GM21390 (cell line): ENCODE measurements at regions not wholly inside any gene's neighbourhood (a gene's known extent, or its start where the extent isn't known, plus 50 kb on each side); places are given as distances from the start of the nearest gene placed in this dataset.
"Not testable (repeated sequence)": the region's sequence is repeated elsewhere in the genome, so short reads cannot be mapped to it uniquely, and the experiment has no call there.

Source experiments
- ATAC-seq: cut with Tn5 transposase; IDR thresholded peaks from one replicate; pipeline ENCODE4 v1.9.1; 2021; ENCODE audit not compliant: unreplicated experiment

DNA sequence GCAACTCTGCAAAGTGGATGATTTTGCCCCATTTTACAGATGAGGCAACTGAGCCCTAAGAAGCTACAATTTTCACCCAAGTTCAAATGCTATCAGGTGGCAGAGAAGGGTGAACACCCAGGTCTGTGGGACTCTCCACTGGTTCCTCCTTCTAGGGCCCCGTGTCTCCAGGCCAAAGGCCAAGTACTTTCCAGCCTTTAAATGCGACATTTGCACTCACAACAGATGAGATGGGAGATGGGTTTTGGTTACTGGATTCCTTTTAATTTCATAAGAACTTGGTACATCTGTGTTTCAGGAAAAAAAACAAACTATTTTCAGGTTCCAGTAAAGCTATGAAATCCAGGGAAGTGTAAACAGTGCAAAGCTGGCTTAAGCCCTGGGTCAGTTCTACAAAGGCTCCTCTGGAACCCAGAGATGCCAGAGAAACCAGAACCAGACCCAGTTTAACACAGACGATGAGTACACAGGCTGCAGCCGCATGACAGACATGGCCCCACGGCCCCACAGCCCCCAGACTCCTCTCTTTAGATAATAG is 361.7 kb downstream of the ANAPC1 start:
- no peak for ATAC-seq

DNA sequence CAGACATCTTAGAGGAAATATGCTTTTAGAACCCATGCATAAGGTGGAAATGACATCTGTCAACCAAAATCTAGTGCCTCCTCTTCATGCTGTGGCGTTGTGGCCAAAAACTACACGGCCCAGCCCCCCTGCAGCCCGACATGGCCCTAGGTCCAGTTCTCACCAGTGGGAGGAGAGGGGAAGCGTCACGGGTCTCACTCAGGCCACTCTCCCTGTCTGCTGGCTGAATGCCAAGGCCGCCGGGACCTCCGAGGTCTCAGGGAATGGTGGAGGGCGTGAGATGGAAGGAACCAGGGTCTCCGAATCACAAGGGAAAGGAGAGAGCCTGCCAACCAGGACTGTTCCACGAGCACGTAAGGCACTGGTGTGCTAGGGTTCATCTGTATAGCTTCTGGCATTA is 361.0 kb downstream of the ANAPC1 start:
- ATAC-seq = no peak

DNA sequence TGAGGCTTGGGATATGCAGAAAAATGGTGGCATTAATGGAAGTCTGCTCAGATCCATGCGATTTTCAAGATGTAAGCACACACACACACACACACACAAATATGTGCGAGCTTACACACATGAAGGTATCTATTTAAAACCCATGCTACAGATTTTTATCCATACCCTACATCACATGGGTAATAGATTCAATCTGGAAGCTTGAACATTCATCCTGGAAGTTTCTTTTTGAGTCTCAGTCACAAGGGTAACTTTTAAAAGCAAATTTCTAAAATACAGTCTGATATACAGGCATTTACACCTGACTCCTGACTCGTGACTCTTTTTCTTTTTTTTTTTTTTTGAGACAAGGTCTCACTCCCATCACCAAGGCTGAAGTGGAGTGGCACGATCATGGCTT is 359.0 kb downstream of the ANAPC1 start:
- ATAC-seq = not testable (repeated sequence)

DNA sequence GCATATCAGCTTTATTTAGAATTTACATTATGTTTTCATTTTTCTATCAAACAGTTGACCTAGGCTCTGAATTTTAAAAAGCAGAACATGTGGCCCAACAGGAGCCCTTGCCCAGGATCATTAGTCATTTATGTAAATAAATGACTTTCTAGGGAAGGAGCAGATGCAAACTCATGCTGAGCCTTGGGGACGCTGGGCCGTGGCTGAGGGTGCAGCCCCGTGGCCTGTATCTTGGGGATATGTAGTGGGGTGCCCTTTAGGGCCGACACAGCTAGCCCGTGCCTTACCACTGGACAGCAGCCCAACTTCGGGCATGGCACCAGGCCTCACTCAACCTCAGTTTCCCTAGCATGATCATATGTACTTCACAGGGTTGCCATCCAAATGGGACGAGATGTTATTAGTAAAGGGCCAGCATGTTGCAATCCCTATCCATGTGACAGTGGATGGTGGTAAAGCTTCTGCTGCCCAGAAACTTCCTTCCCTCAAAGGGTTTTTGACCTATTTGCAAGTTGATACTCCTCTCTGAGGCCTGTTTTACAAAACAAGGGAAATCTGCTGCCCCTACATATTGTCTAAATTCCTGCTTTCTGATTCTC is 357.9 kb downstream of the ANAPC1 start:
- not testable (repeated sequence) for ATAC-seq

DNA sequence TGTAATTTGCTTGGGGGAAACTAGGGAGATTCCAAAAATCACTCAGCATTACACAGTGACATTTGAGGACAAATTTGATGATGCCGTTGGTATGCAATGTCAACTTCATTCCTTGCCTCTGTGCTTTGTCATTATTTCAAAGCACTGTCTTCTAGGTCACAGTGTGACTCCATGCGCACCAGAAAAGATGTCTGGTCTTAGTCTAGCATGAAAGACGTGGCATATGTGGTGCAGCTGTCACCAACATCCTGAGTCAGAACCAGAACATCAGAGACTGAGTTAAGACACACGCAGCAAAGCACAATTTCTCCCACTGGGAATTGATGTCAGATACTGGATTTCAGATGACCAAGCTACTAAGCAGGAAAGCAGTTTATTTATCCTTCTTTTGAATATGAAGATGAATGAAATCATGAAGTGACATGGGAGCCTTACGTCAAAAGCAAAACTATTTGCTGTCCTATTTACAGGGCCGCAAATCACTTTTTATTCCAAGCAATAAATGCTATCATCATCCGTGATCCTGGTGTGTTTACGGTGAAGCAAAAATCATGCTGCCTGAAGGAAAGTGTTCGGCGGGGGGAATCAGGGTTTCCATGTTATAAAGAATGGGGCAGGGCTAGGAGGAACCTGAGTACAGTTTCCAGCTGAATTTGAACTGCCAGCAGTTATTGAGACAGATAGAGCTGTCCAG is 356.1 kb downstream of the ANAPC1 start:
- ATAC-seq = not testable (repeated sequence)

DNA sequence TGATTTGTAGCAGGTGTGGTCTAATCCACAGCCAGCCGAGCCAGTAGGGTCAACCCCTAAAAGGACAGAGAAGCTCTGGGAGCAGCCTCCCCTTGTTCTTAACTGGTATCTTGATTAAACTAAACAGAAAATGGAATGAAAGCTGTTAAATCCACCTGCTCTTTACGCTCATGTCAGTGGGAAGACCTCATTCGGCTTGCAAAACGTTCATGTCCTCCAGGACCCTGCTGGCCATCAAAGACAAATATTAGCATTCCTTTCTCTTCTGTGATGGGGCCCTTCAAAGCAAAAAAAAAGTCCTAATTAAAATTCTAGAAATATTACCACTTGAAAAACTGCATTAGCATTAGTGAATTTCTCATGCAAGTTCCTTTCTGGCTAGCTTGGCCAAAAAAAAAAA is 355.0 kb downstream of the ANAPC1 start:
- ATAC-seq = not testable (repeated sequence)

DNA sequence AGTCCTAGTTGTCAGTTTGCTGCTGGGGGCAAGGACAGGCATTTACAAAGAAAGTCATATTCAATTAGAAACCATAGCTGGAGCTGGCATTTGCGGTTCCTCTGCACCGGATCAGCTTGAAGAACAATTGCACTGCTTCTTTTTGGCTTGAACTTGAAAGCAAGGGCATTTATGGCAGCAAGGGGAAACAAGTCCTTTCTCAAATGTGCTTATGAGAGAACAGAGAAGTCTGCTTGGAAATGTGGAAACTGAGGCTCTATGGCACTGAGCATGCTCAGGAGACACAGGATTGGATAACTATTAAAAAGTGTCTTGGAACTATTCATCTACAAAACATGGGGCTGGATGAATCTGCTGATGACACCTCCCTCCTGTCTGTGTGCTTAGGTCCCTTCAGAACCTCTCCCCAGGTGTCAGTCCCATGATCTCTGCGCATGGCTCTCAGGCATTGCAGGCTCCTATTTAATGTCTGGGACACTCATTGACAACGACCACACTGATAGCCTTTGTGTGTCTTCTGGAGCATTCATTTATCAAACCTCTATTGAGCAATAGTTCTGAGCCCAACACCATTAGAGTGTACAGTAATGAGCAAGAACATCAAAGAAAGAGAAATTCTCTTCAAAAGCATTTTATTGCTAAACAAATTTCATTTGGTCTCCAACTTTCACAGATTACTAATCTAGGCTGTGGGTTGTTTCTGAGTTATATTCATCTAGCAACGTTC is 353.6 kb downstream of the ANAPC1 start:
- ATAC-seq = not testable (repeated sequence)

DNA sequence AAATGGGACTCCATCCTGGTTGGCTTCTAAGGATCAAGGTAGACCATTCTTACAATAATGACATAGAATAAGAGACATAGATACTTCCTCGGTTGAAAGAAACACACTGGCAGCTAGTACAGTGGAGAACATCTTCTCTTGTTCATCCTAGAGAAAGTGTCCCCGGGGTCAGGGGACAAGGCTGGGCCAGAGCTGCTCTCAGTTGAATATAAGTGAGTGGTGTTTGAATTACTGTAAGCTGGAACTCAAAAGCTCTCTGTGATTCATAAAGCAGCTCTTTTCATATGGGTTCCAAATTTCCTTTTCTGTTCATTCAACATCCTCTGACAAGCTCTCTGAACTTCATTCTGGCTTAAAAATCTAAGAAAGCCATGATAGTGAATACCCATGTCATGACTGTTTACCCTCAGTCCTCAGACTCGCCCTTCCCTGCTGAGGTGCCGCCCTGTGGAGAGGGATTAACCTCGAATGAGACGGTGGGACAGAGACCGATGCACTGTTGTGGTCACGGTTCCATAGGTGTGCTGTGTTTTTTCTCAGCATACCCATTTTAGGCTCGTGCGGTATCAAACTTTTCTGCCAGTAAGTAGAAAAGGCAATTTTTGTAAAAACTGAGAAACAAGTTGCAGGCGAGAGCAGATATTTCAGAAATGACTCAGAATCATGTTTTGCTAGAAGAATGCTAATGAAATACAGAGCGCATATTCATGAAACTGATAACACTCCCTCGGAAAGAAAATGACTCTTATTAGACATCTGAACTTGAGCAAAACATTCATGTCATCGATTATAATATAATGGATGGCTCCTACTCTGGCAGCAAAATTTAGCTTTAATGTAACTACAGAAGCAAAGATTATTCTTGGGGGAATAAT is 351.1 kb downstream of the ANAPC1 start:
- ATAC-seq = not testable (repeated sequence)

DNA sequence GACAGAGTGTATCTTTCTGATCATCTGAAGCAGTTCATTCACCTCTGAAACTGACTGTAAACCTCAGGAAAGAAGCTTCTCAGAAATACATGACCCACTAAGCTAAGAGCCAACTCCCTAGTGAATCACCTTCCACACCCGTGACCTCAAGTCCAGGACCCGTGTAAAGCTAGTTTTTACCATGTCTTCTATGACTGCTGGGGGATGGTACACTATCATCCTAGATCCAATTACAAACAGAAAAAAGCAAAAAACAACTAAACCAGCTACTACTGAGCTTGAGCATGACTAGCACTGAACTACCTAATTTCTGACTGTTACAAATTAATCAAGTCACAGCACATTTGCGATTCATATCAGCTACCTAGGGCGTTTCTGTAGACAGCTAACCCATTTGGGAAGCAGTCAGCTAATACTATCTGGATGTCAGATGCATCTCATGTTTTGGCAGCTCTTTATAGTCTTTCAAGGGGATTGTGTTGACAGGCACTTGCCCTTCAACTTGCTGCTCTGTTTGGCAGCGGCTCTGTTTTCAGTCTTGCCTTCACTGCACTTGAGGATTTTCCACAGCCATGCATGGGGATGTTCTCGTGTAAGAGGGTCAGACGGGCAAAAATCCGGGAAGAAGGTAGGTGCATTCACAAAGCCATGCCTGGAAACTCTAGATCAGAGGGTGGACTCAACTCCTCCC is 350.3 kb downstream of the ANAPC1 start:
- ATAC-seq = not testable (repeated sequence)

DNA sequence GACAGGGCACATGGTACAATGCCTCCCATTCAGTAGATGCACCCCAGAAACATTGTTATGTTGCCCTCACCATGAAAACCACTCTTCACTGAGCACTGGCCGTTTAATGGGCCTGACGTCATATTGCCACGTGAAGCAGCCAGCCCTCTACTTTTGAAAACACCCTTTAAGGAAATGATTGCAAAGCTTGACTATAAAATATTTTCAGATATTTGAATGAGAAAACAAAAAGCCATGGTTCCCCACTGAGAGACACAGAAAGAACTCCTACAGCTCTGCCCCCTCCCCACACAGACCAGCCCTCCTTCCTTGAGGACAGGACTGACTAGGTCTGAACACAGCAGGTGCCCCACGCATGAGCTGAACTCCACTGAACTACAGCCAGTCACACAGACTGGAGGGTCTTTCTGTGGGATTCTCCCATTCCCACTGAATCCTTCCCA is 349.1 kb downstream of the ANAPC1 start:
- ATAC-seq = no peak

DNA sequence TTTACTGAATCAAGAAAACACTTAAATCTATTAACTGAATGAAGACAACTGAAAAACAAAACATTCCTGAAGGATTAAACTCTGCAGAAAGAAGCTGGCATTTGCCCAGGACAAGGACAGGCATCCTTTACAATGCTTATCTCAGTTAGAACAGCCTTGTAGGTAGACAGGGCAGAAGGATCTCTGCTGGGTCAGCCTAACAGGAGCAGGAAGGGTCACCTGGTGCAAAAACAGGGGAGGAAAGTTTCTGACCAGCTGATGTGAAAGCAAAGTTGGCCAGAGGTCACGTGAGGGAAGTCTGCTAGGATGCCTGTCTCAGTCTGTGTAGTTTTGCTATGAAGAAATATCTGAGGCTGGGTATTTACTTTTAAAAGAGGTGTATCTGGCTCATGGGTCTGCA is 348.6 kb downstream of the ANAPC1 start:
- no peak for ATAC-seq

DNA sequence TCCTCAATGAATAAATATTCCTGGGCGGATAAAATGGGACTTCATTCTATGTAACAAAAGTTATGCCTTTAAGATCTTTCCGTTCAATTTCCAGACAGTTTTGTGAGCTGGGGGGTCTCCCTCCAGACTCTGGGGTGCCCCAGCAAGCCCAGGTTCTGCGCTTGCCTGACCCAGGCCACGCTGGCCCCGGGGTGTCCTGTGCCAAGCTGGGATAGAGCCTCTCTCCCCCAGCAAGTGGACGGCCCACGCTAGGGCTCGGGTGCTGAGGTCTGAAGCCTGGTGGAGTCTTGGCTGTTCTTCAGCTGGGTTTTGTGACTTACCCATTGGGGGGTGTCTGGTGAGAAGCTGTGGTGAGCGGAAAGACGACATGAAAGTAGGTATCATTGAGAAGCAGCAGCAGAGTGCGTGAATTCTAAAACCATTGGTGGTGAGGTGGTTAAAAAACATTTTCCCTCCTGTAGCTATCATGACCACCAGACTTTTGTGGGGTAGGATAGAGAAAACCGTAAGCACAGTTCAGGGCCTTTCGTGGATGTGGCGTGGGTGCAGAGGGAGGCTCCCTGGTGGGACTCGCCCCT is 346.8 kb downstream of the ANAPC1 start:
- no peak for ATAC-seq

DNA sequence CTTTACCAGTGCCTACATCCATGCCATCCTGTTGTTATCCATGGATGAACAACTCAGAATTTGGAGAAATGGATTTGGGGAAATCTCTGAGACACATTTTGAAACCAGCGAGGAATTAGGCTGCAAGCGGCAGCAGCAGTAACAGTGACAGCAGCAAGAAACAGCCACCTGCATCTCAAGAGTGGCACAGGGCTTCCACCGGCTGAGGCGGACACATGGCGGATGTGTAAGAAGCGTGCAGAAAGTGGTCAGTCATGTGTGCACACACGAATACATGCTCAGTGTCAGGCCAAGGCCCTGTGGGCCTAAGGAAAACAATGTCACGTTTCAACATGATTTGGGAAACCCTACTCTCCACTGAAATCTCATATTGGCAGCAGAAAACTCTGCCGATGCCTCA is 344.0 kb downstream of the ANAPC1 start:
- ATAC-seq = not testable (repeated sequence)

DNA sequence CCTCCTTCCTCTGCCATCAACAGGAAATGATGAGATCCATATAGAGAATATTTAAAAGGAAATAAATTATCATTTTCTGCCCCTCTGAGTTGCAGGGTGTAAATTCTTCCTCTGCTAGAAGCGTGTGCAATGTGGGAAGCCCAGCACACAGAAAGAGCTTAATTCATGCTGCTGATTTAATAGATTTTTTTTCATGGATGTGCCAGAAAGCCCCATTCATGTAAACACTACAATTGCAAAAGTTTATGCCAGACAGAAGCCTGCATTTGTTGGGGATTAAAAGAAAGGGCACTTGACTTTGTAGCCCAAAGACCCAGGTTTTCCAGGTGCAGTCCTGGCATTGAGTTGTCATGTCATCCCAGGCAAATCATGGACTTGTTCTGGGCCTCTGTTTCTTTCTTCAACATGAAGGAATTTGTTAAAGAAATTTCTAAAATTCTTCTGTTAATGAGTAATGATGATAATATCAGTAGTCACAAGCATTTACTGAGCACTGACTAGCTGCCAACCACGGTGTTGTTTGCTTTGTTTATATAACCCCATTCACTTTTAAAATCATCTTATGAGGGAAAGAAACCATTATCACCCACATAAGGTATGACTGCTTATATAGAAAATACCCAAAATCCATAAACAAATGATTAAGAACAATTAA is 341.7 kb downstream of the ANAPC1 start:
- not testable (repeated sequence) for ATAC-seq

DNA sequence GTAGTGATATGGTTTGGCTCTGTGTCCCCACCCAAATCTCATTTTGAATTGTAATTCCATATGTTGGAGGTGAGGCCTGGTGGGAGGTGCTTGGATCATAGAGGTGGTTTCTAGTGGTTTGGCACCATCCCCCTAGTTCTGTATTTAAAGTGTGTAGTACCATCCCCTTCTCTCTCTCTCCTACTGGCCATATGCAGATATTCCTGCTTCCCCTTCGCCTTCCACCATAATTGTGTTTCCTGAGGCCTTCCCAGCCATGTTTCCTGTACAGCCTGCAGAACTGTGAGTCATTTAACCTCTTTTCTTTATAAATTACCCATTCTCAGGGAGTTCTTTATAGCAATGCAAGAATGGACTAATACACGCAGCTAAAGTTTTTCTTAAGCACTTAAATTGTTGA is 340.0 kb downstream of the ANAPC1 start:
- ATAC-seq = not testable (repeated sequence)

DNA sequence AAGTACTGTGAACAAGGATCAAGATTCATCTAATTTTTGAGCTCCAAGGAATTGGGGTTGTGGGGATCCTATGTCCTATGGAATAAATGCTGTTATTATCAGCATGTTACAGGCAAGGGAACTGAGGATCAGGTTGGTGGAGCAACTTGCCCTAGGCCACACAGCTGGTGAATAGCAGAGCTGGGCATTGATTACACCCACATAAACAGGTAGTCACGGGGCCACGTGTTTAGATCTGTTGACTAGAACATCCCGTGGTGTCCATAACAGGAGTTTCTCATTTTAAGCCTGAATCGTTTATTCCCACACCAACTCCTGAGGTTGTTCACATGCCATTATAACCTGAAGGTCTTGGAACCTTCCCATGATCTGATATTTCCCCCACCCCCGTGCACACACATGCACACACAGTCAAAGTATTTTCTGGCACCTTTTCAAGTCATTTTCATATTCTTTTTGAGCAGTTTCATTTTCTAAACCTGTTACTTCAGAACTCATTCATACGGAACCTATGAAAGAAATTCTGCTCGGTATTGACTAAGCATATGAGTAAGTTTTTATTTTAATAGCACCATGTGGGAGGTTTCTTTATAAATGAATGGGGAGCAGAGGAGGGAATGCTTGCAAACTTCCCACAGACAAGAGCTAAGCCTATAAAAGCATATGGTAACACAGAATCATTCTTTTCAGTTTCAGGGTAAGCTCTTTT is 338.1 kb downstream of the ANAPC1 start:
- ATAC-seq = not testable (repeated sequence)

DNA sequence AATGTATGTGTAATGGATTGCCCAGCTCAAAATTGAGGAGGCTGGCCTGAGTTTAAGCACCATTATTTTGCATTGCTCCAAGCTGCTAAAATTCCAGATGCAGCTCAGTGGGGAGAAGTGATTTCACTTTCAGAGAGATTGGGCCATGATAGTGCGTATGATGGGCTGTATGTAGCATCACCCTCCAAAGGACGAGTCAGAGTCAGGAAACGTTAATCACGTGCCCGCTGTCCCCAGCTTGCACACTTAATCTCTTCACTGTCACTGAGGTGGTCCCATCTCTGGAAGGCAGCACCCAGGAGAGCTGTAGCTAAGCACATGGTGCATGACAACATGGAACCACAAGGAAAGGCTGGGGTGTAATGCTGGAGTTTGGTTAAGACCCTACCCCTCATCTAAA is 337.4 kb downstream of the ANAPC1 start:
- ATAC-seq = not testable (repeated sequence)

DNA sequence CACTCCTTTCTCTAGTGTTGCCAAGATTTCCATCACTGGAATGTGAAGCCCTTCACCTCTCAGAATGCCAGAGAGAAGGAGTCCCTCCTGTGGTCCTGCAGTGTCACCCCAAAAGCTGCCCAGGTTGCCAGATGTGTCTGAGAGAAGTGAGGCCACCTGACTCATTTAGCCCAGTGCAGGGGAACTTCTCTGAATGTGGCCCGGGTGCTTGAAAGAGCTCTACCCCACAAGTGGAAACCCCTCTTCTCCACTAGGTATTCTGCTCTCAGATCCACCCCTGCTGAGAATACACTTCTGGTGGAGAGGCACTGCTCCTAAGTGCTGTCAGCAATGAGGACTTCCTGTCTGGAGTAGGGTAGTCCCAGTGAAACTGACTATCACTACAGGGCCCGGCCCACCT is 334.8 kb downstream of the ANAPC1 start:
- ATAC-seq = not testable (repeated sequence)

DNA sequence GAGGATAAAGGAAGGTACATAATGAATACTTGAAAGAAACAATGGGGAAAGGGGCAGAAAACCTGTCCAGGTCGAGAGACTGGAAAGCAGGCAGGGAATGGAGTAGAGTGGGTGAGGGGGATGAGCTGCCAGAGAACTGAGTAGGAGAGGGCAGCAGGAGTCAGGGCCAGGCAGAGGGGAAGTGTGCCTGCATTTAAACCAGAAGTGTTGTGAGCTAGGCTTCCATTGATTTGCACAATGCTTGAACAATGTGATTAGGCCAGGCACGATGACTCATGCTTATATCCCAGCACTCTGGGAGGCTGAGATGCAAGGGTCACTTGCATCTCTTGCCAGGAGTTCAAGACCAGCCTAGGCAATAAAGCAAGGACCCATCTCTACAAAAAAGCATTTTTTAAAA is 332.6 kb downstream of the ANAPC1 start:
- not testable (repeated sequence) for ATAC-seq
